ENCODE measurements at regions not wholly inside any gene's neighbourhood (a gene's known extent, or its start where the extent isn't known, plus 50 kb on each side); places are given as distances from the start of the nearest gene placed in this dataset.

GRCh38 chr3:181999314-181999713 is 287.6 kb downstream of the SOX2 start:
- FAIRE-seq: no peak

GRCh38 chr3:182000447-182000846 is 288.7 kb downstream of the SOX2 start:
- Mint-ChIP-seq H3K4me1 (ENCODE audit: low read depth, unreplicated experiment) (no peaks in the 10 kb centered on the region), H3K9me3 (ENCODE audit: unreplicated experiment) (no peaks in the 10 kb centered on the region), H3K4me3 (ENCODE audit: unreplicated experiment) (no peak overlapping the region), H3K36me3 (ENCODE audit: low read depth, unreplicated experiment) (no peaks in the 10 kb centered on the region), H3K27me3 (ENCODE audit: low read depth, unreplicated experiment) (peaks cover 19% of the 10 kb centered on the region), H3K27ac (ENCODE audit: unreplicated experiment) (no peak overlapping the region)
- H3K27ac ChIP-seq (ENCODE audit: low read depth, low read length): no peak overlapping the region
- no peaks in the 10 kb centered on the region for H3K27me3 ChIP-seq (ENCODE audit: insufficient read depth, low read length)
- H3K36me3 ChIP-seq (ENCODE audit: insufficient read depth, low read length): no peaks in the 10 kb centered on the region
- no peaks in the 10 kb centered on the region for H4K20me1 ChIP-seq (ENCODE audit: insufficient read depth, low read length)
- FAIRE-seq: no peak
- no peak overlapping the region for H2AFZ ChIP-seq (ENCODE audit: low read depth, low read length)
- H3K4me2 ChIP-seq (ENCODE audit: low read length): no peak overlapping the region
- no peak overlapping the region for H3K4me3 ChIP-seq (ENCODE audit: insufficient read depth, low read depth, low read length)
- no peaks in the 10 kb centered on the region for H3K79me2 ChIP-seq (ENCODE audit: insufficient read depth, low read length)
- H3K4me1 ChIP-seq (ENCODE audit: insufficient read depth, low read length): no peaks in the 10 kb centered on the region
- no peaks in the 10 kb centered on the region for H3K9me3 ChIP-seq (ENCODE audit: insufficient read depth, low read depth, low read length)
- TF ChIP-seq EZH2 (IDR thresholded peaks at IDR 0.05; ENCODE audit: insufficient read depth, low read length): no peak
- TF ChIP-seq CTCF (IDR thresholded peaks at IDR 0.05; ENCODE audit: insufficient read depth, low read depth, low read length): no peak
- no peak for DNase-seq (ENCODE audit: low read depth)
- no peak overlapping the region for H3K9ac ChIP-seq (ENCODE audit: low read length)

More at GRCh38 chr3:181999314-181999713, 287.6 kb downstream of the SOX2 start:
- H3K9me3 Mint-ChIP-seq (ENCODE audit: unreplicated experiment): peaks cover 4% of the 10 kb centered on the region
- Histone ChIP-seq H3K36me3 (ENCODE audit: insufficient read depth, low read length) (no peaks in the 10 kb centered on the region), H3K9ac (ENCODE audit: low read length) (no peak overlapping the region), H2AFZ (ENCODE audit: low read depth, low read length) (no peak overlapping the region), H3K27ac (ENCODE audit: low read depth, low read length) (no peak overlapping the region), H3K4me3 (ENCODE audit: insufficient read depth, low read depth, low read length) (no peak overlapping the region), H3K4me2 (ENCODE audit: low read length) (no peak overlapping the region), H3K27me3 (ENCODE audit: insufficient read depth, low read length) (no peaks in the 10 kb centered on the region), H4K20me1 (ENCODE audit: insufficient read depth, low read length) (no peaks in the 10 kb centered on the region), H3K79me2 (ENCODE audit: insufficient read depth, low read length) (no peaks in the 10 kb centered on the region), H3K4me1 (ENCODE audit: insufficient read depth, low read length) (no peaks in the 10 kb centered on the region), H3K9me3 (ENCODE audit: insufficient read depth, low read depth, low read length) (no peaks in the 10 kb centered on the region)
- no peaks in the 10 kb centered on the region for H3K36me3 Mint-ChIP-seq (ENCODE audit: low read depth, unreplicated experiment)
- TF ChIP-seq EZH2 (IDR thresholded peaks at IDR 0.05; ENCODE audit: insufficient read depth, low read length) (no peak), CTCF (IDR thresholded peaks at IDR 0.05; ENCODE audit: insufficient read depth, low read depth, low read length) (no peak)
- no peak overlapping the region for H3K27ac Mint-ChIP-seq (ENCODE audit: unreplicated experiment)
- peaks cover 19% of the 10 kb centered on the region for H3K27me3 Mint-ChIP-seq (ENCODE audit: low read depth, unreplicated experiment)
- H3K4me1 Mint-ChIP-seq (ENCODE audit: low read depth, unreplicated experiment): no peaks in the 10 kb centered on the region
- no peak overlapping the region for H3K4me3 Mint-ChIP-seq (ENCODE audit: unreplicated experiment)
- no peak for DNase-seq (ENCODE audit: low read depth)

- H3K27me3 ChIP-seq (ENCODE audit: insufficient read depth, low read length): peaks cover 3% of the 10 kb centered on the region
- no peak overlapping the region for H3K9ac ChIP-seq (ENCODE audit: low read length)
- H3K4me3 ChIP-seq (ENCODE audit: insufficient read depth, low read depth, low read length): no peak overlapping the region
- TF ChIP-seq CTCF (IDR thresholded peaks at IDR 0.05; ENCODE audit: insufficient read depth, low read depth, low read length) (no peak), EZH2 (IDR thresholded peaks at IDR 0.05; ENCODE audit: insufficient read depth, low read length) (no peak)
- no peak overlapping the region for H3K4me2 ChIP-seq (ENCODE audit: low read length)
- no peaks in the 10 kb centered on the region for H4K20me1 ChIP-seq (ENCODE audit: insufficient read depth, low read length)
- H3K36me3 Mint-ChIP-seq (ENCODE audit: low read depth, unreplicated experiment): no peaks in the 10 kb centered on the region
- no peaks in the 10 kb centered on the region for H3K9me3 ChIP-seq (ENCODE audit: insufficient read depth, low read depth, low read length)
- no peaks in the 10 kb centered on the region for H3K79me2 ChIP-seq (ENCODE audit: insufficient read depth, low read length)
- no peak overlapping the region for H3K27ac ChIP-seq (ENCODE audit: low read depth, low read length)
- H3K9me3 Mint-ChIP-seq (ENCODE audit: unreplicated experiment): no peaks in the 10 kb centered on the region
- no peaks in the 10 kb centered on the region for H3K36me3 ChIP-seq (ENCODE audit: insufficient read depth, low read length)
- H2AFZ ChIP-seq (ENCODE audit: low read depth, low read length): no peak overlapping the region
- no peaks in the 10 kb centered on the region for H3K4me1 ChIP-seq (ENCODE audit: insufficient read depth, low read length)
- peaks cover 18% of the 10 kb centered on the region for H3K27me3 Mint-ChIP-seq (ENCODE audit: low read depth, unreplicated experiment)
- FAIRE-seq: no peak
- no peak for DNase-seq (ENCODE audit: low read depth)
- no peak overlapping the region for H3K4me3 Mint-ChIP-seq (ENCODE audit: unreplicated experiment)
- no peak overlapping the region for H3K27ac Mint-ChIP-seq (ENCODE audit: unreplicated experiment)
- peaks cover 16% of the 10 kb centered on the region for H3K4me1 Mint-ChIP-seq (ENCODE audit: low read depth, unreplicated experiment)
Observed at GRCh38 chr3:182005219-182005618, 293.5 kb downstream of the SOX2 start.

Measured in astrocyte (in vitro differentiated cells and primary cell).